Right lobe of liver (tissue), 6 donors: ENCODE measurements at regions not wholly inside any gene's neighbourhood (a gene's known extent, or its start where the extent isn't known, plus 50 kb on each side); places are given as distances from the start of the nearest gene placed in this dataset.

Experiments used
- ATAC-seq, 4 donors: fragments of 200-7000 bp; cut with Tn5 transposase; one replicate each; pipeline ENCODE4 v1.9.1; 2020; ENCODE audit warnings: mild to moderate bottlenecking in 4 of 4, moderate library complexity in 4 of 4
- DNase-seq, 3 donors: peaks; one replicate each; pipeline ENCODE4 v3.0.0-alpha.2; 2020
- H3K27ac ChIP-seq, 3 donors: fragments of 200-600 bp; one replicate each; pipeline ENCODE4 v1.8.0; 2022
- H3K27me3 ChIP-seq, 2 donors: fragments of 200-600 bp; one replicate each; pipeline ENCODE4 v1.8.0; 2022
- H3K36me3 ChIP-seq, 4 donors: fragments of 200-600 bp; sonication (generic) in 1 of 4; one replicate each; pipeline versions ENCODE4 v1.5.1 to v1.8.0; 2017 to 2022; ENCODE audit warnings: control low read depth in 1 of 4
- H3K4me1 ChIP-seq, 4 donors: fragments of 200-600 bp; sonication (generic) in 1 of 4; one replicate each; pipeline versions ENCODE4 v1.5.1 to v1.8.0; 2017 to 2022; ENCODE audit warnings: control low read depth in 1 of 4
- H3K4me3 ChIP-seq, 3 donors: fragments of 200-600 bp; one replicate each; pipeline ENCODE4 v1.8.0; 2022
- H3K9me3 ChIP-seq, 4 donors: fragments of 200-600 bp; sonication (generic) in 1 of 4; one replicate each; pipeline versions ENCODE4 v1.5.1 to v1.8.0; 2017 to 2022; ENCODE audit warnings: control low read depth in 1 of 4
- CTCF ChIP-seq, 4 donors: fragments of 200-600 bp in 3 of 4; fragments of 450-650 bp in 1 of 4; IDR thresholded peaks; one replicate each; pipeline versions ENCODE4 v1.5.1 to v1.8.0; 2016 to 2022; ENCODE audit warnings: antibody characterized with exemption in 4 of 4, mild to moderate bottlenecking in 2 of 4
- POLR2A ChIP-seq: fragments of 450-650 bp; IDR thresholded peaks from one replicate; pipeline ENCODE4 v1.6.1; 2017; ENCODE audit warnings: antibody characterized with exemption, mild to moderate bottlenecking
- WGBS: methylation state at CpG from one replicate; pipeline ENCODE4 v1.1.6; 2018; ENCODE audit warnings: low coverage, low lambda C conversion rate; ENCODE audit not compliant: insufficient coverage; ENCODE audit errors: missing lambda C conversion rate; 5-methylcytosine and 5-hydroxymethylcytosine counted together
- intact Hi-C, 2 donors: fragments of 100-400 bp; cut with DNase I; formaldehyde crosslinking; loops; one replicate each; pipeline versions ENCODE4 v1.11.2 to v1.14.1; 2022
- donor health status: DM: no; HTN: yes; CAD: no.
- donor health status: DM: no; HTN: no; CAD: no.
- donor health status: DM: no; HTN: no; CAD: no.
- donor health status: DM: no; HTN: yes; CAD: no.
- donor health status: DM: no; HTN: yes; CAD: no.

GRCh38 chr1:36635284-36635683 lies 152.6 kb upstream of the CSF3R start:
- ATAC-seq (no peak), DNase-seq (no peak)
- H3K36me3 ChIP-seq: no peaks in the 10 kb centered on the region
- H3K27ac ChIP-seq: no peak overlapping the region
- intact Hi-C loops: no loop called here
- no peaks in the 10 kb centered on the region for H3K4me1 ChIP-seq
- no peaks in the 10 kb centered on the region for H3K27me3 ChIP-seq
- H3K9me3 ChIP-seq: no peaks in the 10 kb centered on the region
- no peak for TF ChIP-seq POLR2A
- no peak for TF ChIP-seq CTCF (IDR thresholded peaks at IDR 0.05)
- no peak overlapping the region for H3K4me3 ChIP-seq
- WGBS: 96% methylated on average over 3 of the region's 5 CpGs

DNA sequence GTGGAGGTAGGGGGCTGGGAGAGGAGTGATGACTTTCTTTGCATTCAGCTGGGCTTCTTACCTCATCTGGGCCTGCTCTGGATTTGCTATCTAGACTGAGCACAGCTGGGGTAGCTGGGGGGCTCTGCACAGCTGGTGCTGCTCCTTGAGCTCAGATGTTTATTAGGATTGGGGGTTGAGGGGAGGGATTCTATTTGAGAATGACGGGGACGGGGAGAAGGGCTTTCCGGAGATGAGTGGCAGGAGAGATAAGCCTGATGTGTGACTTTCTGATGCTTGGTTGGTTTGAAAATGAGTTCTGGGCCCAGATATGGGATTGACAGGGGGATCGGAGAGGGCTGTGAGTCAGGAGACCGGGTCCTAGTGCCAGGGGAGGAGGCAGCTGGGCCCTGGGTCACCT lies 146.1 kb upstream of the CSF3R start:
- Histone ChIP-seq H3K9me3 (no peaks in the 10 kb centered on the region), H3K27me3 (no peaks in the 10 kb centered on the region), H3K36me3 (no peaks in the 10 kb centered on the region), H3K4me3 (no peak overlapping the region), H3K4me1 (no peaks in the 10 kb centered on the region), H3K27ac (no peak overlapping the region)
- intact Hi-C loops: no loop called here
- no peak for ATAC-seq
- no peak for TF ChIP-seq POLR2A
- no peak for TF ChIP-seq CTCF (IDR thresholded peaks at IDR 0.05)
- no peak for DNase-seq
- WGBS: 76% methylated on average over 5 of the region's 5 CpGs

- H3K27me3 ChIP-seq: no peaks in the 10 kb centered on the region
- no peak overlapping the region for H3K27ac ChIP-seq
- H3K9me3 ChIP-seq: no peaks in the 10 kb centered on the region
- DNase-seq (no peak), ATAC-seq (no peak)
- TF ChIP-seq POLR2A (no peak), CTCF (IDR thresholded peaks at IDR 0.05) (no peak)
- no peaks in the 10 kb centered on the region for H3K36me3 ChIP-seq
- intact Hi-C loops: no loop called here
- no peak overlapping the region for H3K4me3 ChIP-seq
- H3K4me1 ChIP-seq: peaks cover 0 to 4% (median 0%) of the 10 kb centered on the region in 4 donors
Measured at GRCh38 chr1:36626435-36626834, 143.7 kb upstream of the CSF3R start.

- intact Hi-C loops: no loop called here
- DNase-seq: no peak
Measured at GRCh38 chr1:36625935-36626310, 143.2 kb upstream of the CSF3R start.

More at GRCh38 chr1:36625935-36626310, 143.2 kb upstream of the CSF3R start:
- no peak for ATAC-seq
- Histone ChIP-seq H3K27me3 (no peaks in the 10 kb centered on the region), H3K4me1 (peaks cover 0 to 4% (median 0%) of the 10 kb centered on the region in 4 donors), H3K27ac (no peak overlapping the region), H3K9me3 (peaks cover 0 to 3% (median 0%) of the 10 kb centered on the region in 4 donors), H3K36me3 (no peaks in the 10 kb centered on the region), H3K4me3 (no peak overlapping the region)
- WGBS: 42% methylated on average over 8 of the region's 11 CpGs
- TF ChIP-seq CTCF (IDR thresholded peaks at IDR 0.05): no peak
- no peak for TF ChIP-seq POLR2A
